ENCODE measurements at regions not wholly inside any gene's neighbourhood (a gene's known extent, or its start where the extent isn't known, plus 50 kb on each side); places are given as distances from the start of the nearest gene placed in this dataset.

GRCh38 chr20:12055161-12055560 lies 137.5 kb downstream of the BTBD3 start (continued):
- TF ChIP-seq NRF1 (IDR thresholded peaks at IDR 0.05; ENCODE audit: low read depth, low read length) (no peak), BRCA1 (IDR thresholded peaks at IDR 0.05; ENCODE audit: low read depth, low read length) (no peak), CBX5 (IDR thresholded peaks at IDR 0.05; ENCODE audit: low read depth, low read length) (no peak), ASH2L (IDR thresholded peaks at IDR 0.05; ENCODE audit: low read length) (no peak), ZNF274 (IDR thresholded peaks at IDR 0.05; ENCODE audit: borderline replicate concordance, extremely low read depth, low read length) (no peak), CHD2 (IDR thresholded peaks at IDR 0.05; ENCODE audit: low read length) (no peak)

Measured in H1 (cell line).